Activated gamma-delta T cell treated with anti-CD3 and anti-CD28 coated beads, Interleukin-2, amount 50 U/mL, for 16 hours (primary cell): ENCODE measurements at regions not wholly inside any gene's neighbourhood (a gene's known extent, or its start where the extent isn't known, plus 50 kb on each side); places are given as distances from the start of the nearest gene placed in this dataset.
"Not testable (repeated sequence)": the region's sequence is repeated elsewhere in the genome, so short reads cannot be mapped to it uniquely, and the experiment has no call there.

ENCODE experiments used
- DNase-seq: peaks from one replicate; pipeline ENCODE4 v3.0.0-alpha.2; 2020; ENCODE audit warnings: low read depth

DNA sequence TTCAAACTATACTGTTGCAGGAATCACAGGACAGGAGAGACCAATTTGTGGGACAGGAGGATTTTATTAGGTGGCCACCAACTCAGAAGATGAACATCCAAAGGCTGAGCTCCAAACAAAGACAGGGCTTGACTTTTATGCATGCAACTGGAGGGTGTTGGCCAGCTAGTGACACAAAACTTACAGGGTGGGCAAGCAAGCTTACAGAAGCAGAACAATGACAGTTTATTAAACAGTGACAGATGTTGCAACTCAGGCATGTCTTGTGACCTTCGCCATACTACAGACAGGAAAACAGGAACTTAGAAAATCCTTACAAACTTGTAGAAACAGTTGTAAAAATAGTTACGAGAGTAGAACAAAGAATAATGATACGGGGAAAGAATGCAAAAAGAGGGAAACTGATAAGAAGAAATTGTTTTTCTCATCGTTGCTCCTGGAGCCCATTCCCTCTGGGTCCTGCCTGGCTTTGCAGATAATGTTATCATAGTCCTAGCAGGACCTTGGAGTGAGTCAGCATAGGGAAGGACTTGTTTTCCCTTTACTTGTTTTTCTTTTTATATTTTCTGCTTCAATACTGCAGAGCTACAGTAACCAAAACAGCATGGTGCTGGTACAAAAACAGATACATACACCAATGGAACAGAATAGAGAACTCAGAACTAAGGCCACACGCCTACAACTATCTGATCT is 2083.0 kb upstream of the ACO1 start:
- no peak for DNase-seq

DNA sequence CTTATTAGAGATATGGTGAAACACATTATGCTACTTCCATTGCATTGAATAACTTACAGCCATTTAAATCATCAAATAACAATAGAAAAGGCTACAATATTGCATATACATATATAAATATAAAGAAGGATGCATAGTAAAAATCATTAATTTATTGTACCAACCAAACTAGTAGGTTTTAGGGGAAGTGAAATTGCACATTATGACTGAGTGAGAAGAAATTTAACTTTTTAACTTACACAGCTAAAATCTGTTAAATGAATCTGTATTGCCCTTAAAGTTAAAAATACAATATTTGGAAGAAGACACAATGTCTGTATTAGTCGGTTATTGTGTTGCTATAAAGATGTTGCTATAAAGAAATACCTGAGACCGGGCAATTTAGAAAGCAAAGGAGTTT is 2073.7 kb upstream of the ACO1 start:
- DNase-seq, result no peak

DNA sequence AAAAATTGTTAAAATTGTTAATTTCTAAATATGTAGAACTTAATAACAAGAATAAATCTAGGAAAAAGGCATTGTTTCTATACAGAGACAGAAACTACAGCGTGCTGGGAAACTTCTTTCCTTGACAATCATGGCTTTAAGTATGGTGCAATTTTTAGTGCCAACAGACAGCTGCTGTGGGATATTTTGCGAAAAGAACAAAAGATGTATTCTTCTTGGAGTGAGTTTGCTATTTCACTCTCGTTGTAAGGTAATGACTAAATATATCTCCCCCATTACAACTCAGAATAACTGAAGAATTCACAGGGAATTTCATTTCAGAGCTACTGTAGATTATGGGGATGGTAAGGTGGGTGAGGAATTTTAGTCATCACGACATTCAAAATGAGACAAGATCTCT is 2055.0 kb upstream of the ACO1 start:
- no peak for DNase-seq

DNA sequence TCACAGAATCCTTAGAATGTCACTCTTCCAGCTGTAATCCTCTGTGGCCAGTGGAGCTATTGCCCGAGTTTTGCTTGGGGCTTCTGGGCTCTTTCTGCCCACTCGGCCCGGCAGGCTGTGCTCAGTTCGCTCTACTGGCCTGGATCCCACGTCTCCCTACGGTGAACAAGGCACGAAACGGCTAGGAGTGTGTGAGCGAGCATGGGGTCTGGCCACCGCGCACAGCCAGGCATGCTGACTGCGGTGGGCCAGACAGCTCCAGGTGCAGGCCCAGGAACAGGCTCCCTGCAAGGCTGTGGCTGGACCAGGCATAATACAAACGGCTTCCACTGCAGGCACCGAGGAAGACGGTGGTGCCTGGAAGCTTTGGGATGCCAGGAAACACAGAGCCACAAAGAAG is 2035.5 kb upstream of the ACO1 start:
- DNase-seq, result no peak

DNA sequence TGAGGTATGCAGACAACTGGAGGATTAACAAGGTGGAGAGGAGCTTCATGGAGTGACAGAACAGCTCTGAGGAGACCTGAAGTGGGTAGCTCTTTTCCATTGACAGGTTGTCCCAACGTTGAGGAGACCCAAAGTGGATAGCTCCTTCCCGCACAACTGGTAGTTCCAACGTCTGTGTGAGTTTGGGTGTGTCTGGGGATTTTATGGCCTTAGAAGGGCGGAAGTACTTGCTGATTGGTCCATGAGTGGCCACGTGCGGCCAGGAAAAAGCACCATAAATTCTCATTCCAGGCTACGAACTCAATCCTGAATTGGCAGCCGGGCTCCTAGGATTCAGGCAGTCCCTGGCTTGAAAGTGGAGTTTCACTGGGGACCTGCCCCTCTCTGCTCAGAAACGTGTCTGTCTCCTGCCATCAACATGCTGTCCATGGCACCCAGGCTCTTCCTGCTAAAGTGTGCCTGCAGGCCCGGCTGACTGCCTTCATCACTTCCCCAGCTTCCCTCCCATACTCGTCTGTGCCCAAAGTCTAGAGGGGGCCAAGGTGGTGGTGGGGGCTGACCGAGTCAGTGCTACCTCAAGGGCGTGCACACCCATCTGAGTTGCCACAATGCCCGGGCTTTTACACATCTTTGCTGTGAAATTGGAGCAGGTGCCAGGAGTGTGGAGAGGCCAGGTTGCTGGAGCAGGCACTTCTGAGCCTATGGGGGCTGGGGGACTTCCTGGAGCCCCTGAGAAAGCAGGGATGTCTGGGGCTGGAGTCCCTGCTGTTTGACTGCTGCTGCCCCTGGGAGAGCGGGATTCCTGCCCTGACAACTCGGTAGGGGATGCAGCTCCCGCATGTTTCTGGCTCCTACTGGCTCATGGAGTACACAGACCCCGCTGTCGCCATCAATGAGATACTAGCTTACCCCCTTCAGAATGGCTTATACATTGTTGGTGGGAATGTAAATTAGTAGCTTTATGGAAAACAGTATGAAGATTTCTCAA is 2034.6 kb upstream of the ACO1 start:
- DNase-seq, result no peak

DNA sequence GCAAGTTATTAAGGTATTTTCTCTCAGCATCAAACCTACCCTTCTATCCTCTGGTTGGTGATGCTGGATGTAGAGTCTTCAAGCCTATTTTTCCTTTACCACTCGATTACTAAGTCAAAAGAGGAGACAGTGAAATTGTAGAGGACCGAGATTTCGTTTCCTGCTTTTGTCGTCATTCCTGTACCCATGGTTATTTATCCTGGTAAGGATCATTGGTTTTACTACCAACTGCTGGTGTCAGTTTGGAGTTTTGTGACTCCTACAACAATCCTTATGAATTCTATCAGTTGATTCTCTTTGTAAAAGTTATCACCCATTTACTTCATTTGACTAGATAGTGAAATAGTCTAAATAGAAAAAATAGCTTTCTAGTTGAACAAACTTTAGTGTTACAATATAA is 2028.2 kb upstream of the ACO1 start:
- no peak for DNase-seq

DNA sequence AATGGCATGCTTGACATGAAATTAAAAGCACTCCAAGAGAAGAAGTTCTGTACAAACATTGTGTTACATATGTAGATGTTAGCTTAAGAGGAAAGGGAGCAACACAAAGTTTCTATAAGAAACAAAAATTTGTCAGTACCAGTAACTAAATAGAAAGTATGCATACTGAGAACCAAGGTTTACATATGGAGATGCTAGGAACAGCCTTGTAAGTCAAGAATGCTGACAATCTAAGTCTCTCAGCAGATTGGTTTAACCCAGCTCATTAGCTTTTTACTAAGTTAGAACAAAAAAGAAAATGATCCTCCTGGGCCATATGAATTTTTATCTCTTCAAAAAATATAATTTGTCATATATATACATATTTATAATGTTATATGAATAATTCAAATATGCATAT is 2022.1 kb upstream of the ACO1 start:
- DNase-seq, result no peak

DNA sequence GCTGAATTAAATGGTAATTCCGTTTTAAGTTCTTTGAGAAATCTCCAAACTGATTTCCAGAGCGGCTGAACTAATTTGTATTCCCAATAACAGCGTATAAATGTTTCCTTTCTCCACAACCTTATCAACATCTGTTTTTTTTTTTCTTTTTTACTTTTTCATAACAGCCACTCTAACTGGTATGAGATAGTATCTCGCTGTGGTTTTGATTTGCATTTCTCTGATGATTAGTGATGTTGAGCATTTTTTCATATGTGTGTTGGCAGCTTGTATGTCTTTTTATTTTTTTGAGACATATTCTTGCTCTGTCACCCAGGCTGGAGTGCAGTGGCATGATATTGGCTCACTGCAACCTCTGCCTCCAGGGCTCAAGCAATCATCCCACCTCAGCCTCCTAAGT is 2018.3 kb upstream of the ACO1 start:
- not testable (repeated sequence) for DNase-seq

DNA sequence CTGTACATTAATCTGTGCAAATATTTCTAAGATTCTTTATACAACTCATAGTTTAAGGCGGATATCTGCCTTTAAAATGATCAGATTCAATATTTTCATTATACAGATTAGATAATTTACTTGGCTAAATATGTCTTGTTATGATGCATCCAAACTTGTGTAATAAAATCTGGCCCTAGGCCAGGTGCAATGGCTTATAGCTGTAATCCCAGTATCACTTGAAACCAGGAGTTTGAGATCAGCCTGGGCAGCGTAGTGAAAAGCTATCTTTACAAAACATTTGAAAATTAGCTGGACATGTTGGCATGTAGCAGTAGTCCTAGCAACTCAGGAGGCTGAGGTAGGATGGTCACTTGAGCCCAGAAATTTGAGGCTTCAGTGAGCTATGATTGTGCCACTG is 2002.2 kb upstream of the ACO1 start:
- DNase-seq, result no peak

DNA sequence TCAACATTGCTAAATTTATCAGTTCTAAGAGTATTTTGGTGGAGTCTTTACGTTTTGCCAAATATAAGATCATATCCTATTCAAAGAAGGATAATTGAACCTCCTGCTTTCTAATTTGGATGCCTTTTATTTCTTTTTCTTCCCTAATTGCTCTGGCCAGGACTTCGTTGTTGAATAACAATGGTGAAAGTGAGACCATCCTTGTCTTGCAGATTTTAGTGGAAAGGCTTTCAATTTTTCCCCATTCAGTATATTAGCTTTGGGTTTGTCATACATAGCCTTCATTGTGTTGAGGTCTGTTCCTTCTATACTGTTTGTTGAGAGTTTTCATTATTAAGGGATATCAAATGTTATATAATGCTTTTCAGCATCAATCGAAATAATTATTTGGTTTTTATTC is 1974.2 kb upstream of the ACO1 start:
- DNase-seq, result no peak

DNA sequence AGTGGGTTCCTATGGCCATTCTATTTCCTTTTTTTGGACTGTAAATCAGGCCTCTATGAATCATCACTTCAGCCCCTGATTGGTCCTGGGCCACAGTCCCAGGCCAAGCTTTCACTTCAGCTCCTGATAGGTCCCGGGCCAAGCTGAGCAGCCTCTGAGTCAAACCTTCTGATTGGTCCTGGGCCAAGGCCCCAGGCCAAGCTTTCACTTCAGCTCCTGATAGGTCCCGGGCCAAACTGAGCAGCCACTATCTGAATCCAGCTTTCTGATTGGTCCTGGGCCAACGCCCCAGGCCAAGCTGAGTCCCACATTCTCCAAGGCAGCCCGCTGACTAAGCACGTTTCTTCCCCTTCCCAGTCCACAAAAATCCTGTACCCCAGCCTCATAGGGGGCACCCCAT is 1972.9 kb upstream of the ACO1 start:
- no peak for DNase-seq

DNA sequence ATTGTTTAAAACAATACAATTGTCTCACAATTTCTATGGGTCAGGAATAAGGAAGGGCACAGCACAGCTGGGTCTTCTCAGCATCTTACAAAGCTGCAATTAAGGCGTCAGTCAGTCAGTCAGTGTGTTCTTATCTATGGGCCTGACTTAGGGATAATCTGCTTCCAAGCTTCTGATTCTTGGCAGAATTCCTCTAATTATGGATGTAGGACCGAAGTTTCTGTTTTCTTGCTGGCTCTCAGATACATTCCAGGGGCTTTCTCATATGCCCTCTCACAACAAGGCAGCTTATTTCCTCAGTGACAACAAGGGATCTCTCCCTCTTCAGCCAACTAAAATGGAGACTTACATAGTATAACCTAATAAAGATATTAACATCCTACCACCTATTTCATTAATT is 1925.3 kb upstream of the ACO1 start:
- DNase-seq, result no peak

DNA sequence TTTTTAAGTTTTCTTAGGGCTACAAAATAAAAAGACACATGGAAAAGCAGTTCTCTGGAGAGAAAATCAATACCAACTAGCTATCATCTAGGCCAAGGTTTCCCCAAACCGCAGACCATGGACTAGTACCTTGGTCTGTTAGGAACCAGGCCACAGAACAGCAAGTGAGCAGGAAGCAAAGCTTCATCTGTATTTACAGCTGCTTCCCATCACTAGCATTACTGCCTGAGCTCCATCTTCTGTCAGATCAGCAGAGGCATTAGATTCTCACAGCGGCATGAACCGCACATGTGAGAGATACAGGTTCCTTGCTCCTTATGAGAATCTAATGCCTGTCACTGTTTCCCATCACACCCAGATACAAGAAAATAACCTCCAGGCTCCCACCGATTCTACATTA is 1907.6 kb upstream of the ACO1 start:
- DNase-seq, result no peak

DNA sequence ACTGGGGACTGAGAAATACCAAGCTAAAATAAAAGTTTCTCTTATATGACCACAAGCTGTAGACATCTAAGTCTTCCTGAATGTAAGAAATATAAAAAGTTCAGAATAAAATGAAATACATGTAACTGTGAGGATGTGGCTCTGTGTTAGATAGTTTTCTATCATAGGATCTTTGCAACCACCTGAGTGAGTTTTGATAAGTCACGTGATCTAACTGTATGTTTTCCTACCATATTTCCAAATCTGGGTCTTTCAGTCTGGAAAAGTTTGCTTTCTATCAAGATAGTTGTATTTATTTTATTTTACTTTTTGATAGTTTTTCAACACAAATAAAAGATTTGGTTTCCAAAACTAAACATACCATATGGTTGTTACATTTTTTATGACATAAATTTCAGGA is 1905.8 kb upstream of the ACO1 start:
- no peak for DNase-seq

DNA sequence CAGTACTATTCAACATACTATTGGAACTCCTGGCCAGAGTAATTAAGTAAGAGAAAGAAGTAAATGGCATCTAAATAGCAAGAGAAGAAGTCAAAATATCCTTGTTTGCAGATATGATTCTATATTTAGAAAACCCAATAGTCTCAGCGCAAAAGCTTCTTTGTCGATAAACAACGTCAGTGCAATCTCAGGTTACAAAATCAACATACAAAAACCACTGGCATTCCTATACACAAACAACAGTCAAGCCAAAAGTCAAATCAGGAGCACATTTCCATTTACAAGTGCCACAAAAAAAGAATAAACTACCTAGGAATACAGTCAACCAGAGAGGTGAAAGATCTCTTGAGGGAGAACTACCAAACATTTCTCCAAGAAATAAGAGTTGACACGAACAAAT is 1901.9 kb upstream of the ACO1 start:
- no peak for DNase-seq

DNA sequence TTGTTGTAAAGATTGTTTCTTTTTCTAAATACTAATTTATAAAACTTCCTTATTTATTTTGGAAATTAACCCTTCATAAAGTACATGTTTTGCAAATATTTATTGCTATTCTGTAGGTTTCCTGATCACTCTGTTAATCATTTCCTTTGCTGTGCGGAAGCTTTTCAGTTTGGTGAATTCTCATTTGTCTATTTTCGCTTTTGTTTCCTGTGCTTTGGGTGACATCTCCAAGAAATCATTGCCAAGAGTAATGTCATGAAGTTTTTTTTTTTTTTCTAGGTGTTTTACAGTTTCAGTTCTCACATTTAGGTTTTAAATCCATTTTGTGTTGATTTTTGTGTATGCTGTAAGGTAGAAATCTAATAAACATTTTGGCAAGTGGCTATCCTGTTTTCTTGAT is 1899.8 kb upstream of the ACO1 start:
- DNase-seq, result no peak

DNA sequence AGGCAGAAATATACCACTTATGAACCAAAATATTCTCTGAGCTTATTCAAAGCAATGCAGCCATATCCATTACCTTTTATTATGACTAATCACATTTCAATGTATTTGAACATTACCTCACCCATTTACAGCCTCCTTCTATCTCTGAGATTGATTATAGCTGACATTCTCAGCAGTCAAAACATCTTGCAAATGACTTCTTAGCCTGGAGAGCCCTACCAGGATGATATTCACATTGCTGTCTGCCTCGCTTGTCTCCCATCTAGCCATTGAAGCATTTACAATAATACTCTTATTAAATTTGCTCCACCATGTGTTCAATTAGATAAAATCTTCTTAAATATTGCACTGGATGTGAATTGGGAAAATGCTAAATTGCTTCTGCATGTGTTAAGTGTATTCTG is 1879.9 kb upstream of the ACO1 start:
- DNase-seq, result no peak

DNA sequence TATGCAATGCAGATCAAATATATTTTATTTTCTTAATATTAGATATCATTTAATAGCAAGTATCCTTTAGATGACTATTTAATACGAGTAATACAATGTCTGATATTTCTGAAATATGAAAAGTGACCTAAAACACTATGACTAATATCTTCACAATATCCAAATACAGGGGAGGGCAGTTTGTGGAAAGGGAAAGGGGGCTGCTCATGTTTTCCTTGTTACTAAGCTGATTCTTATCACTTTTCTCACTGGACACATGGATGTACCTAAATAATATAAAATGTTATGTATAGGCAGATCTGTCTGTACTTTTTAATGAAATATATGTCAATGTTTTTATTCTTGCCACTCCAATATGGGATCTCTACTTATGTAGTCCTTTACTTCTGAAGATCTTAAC is 1879.1 kb upstream of the ACO1 start:
- DNase-seq, result no peak

DNA sequence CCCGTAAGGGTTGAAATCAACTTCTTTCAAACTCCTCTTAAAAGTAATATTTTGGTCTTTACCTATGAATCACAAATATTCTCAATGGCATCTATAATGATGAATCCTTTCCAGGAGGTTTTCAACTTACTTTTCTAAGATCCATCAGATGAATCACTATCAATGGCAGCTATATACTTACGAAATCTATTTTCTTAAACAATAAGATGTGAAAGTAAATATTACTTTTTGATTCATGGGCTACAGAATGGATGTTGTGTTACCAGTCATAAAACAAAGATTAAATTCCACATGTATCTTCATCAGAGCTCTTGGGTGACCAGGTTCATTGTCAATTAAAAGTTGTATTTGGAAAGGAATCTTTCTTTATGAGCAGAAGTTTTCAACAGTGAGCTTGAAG is 1877.7 kb upstream of the ACO1 start:
- no peak for DNase-seq

DNA sequence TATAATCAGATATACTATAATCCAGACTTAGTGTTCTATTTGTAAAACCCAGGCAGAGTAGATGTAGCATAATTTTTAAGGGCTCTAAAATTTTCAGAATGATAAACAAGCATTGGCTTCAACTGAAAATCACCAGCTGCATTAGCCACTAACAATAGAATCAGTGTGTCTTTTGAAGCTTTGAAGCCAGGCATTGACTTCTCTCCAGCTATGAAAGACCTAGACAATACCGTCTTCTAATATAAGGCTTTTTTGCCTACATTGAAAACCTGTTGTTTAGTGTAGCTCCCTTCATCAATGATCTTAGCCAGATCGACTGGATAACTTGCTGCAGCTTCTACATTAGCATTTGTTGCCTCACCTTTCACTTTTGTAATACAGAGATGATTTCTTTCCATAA is 1877.3 kb upstream of the ACO1 start:
- no peak for DNase-seq

DNA sequence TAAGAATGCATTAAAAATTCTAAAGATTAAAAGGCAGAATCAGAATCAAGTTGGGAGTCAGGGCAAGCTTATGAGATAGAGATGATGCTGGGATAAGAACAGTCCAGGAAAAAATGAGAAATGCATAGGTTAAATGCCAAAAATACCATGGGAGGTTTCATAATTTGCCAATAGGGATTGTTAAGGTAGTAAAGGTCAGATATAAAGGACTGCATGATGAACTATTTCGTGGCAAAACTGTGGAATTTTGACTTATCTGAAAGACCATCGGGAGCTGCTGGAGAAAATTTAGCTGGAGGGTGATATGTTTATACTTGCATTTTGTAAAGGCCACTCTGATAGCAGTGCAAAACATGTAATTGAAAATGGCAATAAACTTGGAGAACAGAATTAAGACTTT is 1872.8 kb upstream of the ACO1 start:
- no peak for DNase-seq

DNA sequence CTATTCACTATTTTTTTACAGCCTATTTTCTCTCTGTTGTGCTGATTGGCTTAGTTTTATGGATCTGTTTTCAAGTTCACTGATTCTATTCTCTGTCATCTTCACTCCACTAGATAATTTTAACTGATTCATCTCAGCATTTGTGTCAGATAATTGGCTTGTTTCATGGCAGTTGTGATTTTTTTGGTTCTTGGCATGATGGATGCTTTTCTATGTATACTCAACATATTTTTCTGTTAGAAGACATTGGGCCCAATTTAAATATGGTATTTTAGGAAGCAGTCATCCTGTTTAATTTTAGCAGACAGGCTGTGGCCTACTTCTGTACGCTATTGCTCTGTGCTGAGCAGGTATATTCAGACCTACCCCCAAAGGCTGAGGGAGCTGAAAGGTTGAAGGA is 1865.3 kb upstream of the ACO1 start:
- no peak for DNase-seq

DNA sequence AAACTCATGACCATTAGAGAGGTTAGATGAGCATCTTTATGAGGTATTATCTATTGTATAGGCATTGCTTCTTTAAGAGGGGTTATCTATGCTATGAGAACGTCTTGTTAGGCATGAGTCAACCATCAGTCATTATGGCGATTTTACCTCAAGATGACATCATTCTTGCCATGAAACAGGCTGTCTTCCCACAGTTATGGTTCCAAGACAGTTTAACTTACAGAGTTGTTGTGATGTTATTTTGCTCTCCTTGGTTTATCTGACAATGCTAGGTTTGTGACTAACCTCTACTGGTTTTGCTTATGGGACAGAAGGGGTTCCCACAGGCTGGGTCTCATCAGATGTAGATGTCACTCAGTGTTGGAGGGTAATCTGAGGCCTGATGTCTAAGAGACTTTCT is 1864.7 kb upstream of the ACO1 start:
- DNase-seq, result no peak

DNA sequence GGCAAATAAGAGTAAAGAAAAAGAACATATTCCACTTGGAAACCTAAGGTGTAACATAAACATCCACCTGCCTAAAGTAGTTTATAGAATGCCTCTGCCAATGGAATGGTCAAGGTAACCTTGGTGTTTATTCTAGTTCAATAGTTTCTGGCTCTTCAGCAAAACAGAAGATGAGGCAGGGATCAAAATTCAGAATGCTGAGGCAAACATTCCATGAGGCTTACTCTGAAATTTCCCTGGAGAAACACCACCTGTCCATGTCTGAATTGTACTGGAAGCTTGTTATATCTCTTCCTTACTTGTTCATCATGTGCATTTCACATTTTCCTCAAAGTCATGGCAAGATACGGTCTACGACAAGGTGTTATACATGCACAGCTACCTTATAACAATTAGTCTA is 1862.4 kb upstream of the ACO1 start:
- no peak for DNase-seq
